HEK293 (cell line): ENCODE measurements at regions not wholly inside any gene's neighbourhood (a gene's known extent, or its start where the extent isn't known, plus 50 kb on each side); places are given as distances from the start of the nearest gene placed in this dataset.

Source experiments
- ZFHX2 ChIP-seq: fragments of 450-650 bp; formaldehyde crosslinking; conservative IDR thresholded peaks from 2 replicates; pipeline ENCODE4 v1.5.1; 2016; ENCODE audit warnings: missing biosample characterization, missing genetic modification characterization
- ZFP3 ChIP-seq: fragments of 450-650 bp; formaldehyde crosslinking; IDR thresholded peaks from 2 replicates; pipeline ENCODE4 v1.5.1; 2016; ENCODE audit warnings: low read depth, missing biosample characterization, missing genetic modification characterization
- ZNF626 ChIP-seq: fragments of 450-650 bp; sonication (Bioruptor Pico); formaldehyde crosslinking; IDR thresholded peaks from 2 replicates; pipeline ENCODE4 v1.5.1; 2018; ENCODE audit warnings: missing biosample characterization, missing genetic modification characterization, inconsistent platforms
- TF ChIP-seq, protein P1 (sequence below): fragments of 450-650 bp; formaldehyde crosslinking; IDR thresholded peaks from 2 replicates; pipeline ENCODE4 v1.5.1; 2016; ENCODE audit warnings: missing biosample characterization, missing genetic modification characterization

DNA sequence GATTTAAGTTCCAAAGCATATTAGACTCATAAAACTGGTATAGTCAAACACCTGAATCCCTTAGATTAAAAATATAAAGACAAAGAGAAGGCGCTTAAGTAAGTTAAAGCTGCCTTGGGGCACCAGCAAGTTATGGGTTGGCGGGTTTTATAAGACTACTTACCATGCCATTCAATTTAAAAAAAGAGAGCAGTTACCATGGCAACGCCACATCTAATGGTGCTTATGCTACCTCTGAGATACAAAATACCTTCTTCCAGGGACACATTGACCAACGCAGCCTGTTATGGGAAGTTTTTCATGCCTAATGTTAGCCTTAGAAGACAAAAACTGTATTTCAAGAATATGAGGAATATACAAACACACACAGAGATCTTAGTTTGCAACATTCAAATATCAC lies 713.6 kb downstream of the RNF144B start:
- TF ChIP-seq ZFP3 (tag by site-specific recombination) (no peak), ZFHX2 (tag by site-specific recombination) (no peak), ZNF626 (tag by site-specific recombination) (no peak)
- TF ChIP-seq, protein P1, sequence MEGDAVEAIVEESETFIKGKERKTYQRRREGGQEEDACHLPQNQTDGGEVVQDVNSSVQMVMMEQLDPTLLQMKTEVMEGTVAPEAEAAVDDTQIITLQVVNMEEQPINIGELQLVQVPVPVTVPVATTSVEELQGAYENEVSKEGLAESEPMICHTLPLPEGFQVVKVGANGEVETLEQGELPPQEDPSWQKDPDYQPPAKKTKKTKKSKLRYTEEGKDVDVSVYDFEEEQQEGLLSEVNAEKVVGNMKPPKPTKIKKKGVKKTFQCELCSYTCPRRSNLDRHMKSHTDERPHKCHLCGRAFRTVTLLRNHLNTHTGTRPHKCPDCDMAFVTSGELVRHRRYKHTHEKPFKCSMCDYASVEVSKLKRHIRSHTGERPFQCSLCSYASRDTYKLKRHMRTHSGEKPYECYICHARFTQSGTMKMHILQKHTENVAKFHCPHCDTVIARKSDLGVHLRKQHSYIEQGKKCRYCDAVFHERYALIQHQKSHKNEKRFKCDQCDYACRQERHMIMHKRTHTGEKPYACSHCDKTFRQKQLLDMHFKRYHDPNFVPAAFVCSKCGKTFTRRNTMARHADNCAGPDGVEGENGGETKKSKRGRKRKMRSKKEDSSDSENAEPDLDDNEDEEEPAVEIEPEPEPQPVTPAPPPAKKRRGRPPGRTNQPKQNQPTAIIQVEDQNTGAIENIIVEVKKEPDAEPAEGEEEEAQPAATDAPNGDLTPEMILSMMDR (tag by site-specific recombination), result no peak
